Chondrocyte (in vitro differentiated cells): ENCODE measurements at regions not wholly inside any gene's neighbourhood (a gene's known extent, or its start where the extent isn't known, plus 50 kb on each side); places are given as distances from the start of the nearest gene placed in this dataset.

Source experiments
- DNase-seq: peaks from one replicate; pipeline ENCODE4 v3.0.0; 2021; ENCODE audit warnings: mixed read lengths, low spot score
- H3K27ac Mint-ChIP-seq: one replicate; pipeline ENCODE4 v1.8.0; 2021; ENCODE audit warnings: mild to moderate bottlenecking, moderate library complexity, mixed read lengths; ENCODE audit not compliant: unreplicated experiment
- H3K27me3 Mint-ChIP-seq: 2 replicates; pipeline ENCODE4 v1.8.0; 2021; ENCODE audit warnings: low read depth, mixed read lengths
- H3K36me3 Mint-ChIP-seq: 2 replicates; pipeline ENCODE4 v1.8.0; 2021; ENCODE audit warnings: low read depth, mixed read lengths
- H3K4me1 Mint-ChIP-seq: 2 replicates; pipeline ENCODE4 v1.8.0; 2021; ENCODE audit warnings: low read depth, mild to moderate bottlenecking, mixed read lengths
- H3K4me3 Mint-ChIP-seq: one replicate; pipeline ENCODE4 v1.8.0; 2021; ENCODE audit warnings: mild to moderate bottlenecking, moderate library complexity, mixed read lengths; ENCODE audit not compliant: unreplicated experiment
- H3K9me3 Mint-ChIP-seq: 2 replicates; pipeline ENCODE4 v1.8.0; 2021; ENCODE audit warnings: low read depth, mixed read lengths
- TF ChIP-seq, protein P1 (sequence below): fragments of 200-600 bp; sonication (generic); IDR thresholded peaks from 2 replicates; pipeline ENCODE4 v1.5.0; 2021; ENCODE audit warnings: antibody characterized with exemption, mild to moderate bottlenecking, moderate library complexity

DNA sequence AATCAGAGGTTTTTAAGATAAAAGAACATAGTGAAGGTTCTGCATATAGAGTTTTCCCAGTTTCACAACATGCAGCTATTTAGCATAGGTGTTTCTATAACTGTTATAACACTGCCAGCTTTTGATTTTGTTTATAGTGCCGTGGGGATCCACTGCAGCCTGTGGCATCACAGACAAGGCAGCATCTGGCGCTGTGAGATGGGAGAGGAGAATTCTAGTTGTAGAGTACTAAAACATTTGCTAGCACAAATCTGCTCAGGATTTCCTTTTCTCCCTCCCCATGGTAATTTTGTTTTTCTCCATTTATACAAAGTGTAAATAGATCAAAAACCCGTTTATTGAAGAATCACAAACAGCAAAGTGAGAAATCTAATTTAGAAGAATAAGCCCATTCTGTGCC, 482.8 kb upstream of the NCAM2 start:
- Mint-ChIP-seq H3K36me3 (no peaks in the 10 kb centered on the region), H3K27me3 (no peaks in the 10 kb centered on the region), H3K4me1 (no peaks in the 10 kb centered on the region), H3K9me3 (no peaks in the 10 kb centered on the region), H3K27ac (no peak overlapping the region), H3K4me3 (no peak overlapping the region)
- no peak for DNase-seq
- TF ChIP-seq, protein P1, sequence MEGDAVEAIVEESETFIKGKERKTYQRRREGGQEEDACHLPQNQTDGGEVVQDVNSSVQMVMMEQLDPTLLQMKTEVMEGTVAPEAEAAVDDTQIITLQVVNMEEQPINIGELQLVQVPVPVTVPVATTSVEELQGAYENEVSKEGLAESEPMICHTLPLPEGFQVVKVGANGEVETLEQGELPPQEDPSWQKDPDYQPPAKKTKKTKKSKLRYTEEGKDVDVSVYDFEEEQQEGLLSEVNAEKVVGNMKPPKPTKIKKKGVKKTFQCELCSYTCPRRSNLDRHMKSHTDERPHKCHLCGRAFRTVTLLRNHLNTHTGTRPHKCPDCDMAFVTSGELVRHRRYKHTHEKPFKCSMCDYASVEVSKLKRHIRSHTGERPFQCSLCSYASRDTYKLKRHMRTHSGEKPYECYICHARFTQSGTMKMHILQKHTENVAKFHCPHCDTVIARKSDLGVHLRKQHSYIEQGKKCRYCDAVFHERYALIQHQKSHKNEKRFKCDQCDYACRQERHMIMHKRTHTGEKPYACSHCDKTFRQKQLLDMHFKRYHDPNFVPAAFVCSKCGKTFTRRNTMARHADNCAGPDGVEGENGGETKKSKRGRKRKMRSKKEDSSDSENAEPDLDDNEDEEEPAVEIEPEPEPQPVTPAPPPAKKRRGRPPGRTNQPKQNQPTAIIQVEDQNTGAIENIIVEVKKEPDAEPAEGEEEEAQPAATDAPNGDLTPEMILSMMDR: no peak

DNA sequence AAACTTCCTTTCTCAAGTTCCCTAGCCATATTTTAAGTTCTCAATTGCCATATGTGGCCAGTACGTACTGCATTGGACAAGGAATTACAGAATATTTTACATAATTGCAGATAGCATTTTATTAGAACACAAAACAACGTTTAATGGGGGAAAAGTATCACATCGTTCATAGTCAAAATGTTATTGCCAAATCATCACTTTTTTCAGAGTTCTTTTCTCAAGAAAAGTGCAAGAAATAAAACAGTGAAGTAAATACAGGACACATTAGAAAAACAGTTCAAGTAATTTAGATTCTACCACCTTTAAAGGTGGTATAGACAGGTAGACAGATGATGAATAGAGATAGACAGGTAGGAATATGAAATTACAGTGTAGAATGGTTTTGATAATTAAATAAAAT, 479.1 kb upstream of the NCAM2 start:
- H3K27ac Mint-ChIP-seq: no peak overlapping the region
- H3K9me3 Mint-ChIP-seq: peaks cover 3% of the 10 kb centered on the region
- DNase-seq: no peak
- TF ChIP-seq, protein P1: no peak
- H3K27me3 Mint-ChIP-seq: no peaks in the 10 kb centered on the region
- no peaks in the 10 kb centered on the region for H3K4me1 Mint-ChIP-seq
- no peak overlapping the region for H3K4me3 Mint-ChIP-seq
- no peaks in the 10 kb centered on the region for H3K36me3 Mint-ChIP-seq

DNA sequence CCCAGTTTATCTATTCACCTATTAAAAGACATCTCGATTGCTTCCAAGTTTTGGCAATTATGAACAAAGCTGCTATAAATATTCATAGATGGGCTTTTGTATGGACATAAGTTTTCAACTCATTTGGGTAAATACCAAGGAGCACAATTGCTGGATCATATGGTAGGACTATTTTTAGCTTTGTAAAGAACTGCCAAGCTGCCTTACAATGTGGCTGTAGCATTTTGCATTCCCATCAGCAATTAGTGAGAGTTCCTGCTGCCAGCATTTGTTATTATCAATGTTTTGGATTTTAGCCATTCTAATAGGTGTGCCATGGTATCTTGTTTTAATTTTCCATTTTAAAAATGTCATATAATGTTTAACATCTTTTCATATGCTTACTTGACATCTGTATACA, 475.6 kb upstream of the NCAM2 start:
- H3K36me3 Mint-ChIP-seq: no peaks in the 10 kb centered on the region
- no peaks in the 10 kb centered on the region for H3K27me3 Mint-ChIP-seq
- TF ChIP-seq, protein P1: no peak
- no peak for DNase-seq
- peaks cover 3% of the 10 kb centered on the region for H3K9me3 Mint-ChIP-seq
- H3K27ac Mint-ChIP-seq: no peak overlapping the region
- peaks cover 3% of the 10 kb centered on the region for H3K4me1 Mint-ChIP-seq
- no peak overlapping the region for H3K4me3 Mint-ChIP-seq

DNA sequence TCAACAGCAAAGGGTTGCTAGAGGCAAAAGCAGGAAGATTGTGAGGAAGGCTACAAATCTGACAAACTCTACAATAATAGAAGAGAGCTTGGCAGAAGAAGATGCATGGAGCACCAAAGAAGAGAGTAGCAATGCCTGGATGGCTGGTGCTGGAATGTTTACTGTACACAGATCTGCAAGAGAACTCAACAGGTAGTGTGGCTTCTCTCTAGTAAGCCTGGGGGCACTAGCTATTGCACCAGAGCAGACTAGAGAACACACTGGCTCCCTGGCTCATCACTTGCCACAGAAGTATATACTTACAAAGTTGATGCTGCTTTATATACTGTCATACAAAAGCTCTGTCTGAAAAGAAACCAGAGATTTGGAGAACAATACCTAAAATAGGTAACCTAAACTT, 475.0 kb upstream of the NCAM2 start:
- Mint-ChIP-seq H3K4me1 (peaks cover 6% of the 10 kb centered on the region), H3K9me3 (peaks cover 3% of the 10 kb centered on the region), H3K27ac (no peak overlapping the region), H3K4me3 (no peak overlapping the region), H3K36me3 (no peaks in the 10 kb centered on the region), H3K27me3 (no peaks in the 10 kb centered on the region)
- no peak for DNase-seq
- TF ChIP-seq, protein P1: no peak

DNA sequence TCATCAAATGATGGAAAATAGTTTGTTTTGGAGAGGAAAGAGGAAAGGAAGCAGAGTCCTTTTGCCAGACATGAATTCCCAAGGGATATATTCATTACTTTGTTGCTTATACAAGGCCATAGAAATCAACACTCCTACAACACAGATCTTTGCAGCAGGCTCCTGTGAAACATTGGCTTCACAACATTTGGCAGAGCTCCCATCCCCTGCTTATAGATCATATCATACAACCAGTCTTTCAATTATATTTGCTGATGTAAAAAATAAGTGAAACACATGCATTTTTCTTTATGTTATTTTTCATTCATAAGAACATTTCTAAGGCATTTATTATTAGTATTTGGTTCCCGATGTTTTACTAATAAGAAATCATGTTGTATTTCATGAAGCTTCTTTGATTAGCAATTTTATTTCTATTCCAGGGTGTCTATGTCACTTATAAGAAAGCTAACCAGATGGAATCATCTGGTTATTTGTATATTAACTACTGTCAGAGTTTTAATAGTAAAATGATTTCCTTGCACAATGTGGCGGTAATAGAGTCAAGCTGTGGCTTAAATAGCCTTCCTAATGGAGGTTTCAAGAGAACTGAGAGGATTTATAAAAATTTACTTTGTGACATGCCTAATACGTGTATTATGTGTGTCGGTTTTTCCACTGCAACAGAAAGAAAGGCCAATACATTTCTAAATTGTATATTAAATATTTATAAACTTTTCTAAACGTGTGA, 470.3 kb upstream of the NCAM2 start:
- TF ChIP-seq, protein P1: no peak
- H3K27ac Mint-ChIP-seq: no peak overlapping the region

More for the DNA sequence above, 470.3 kb upstream of the NCAM2 start:
- Mint-ChIP-seq H3K36me3 (no peaks in the 10 kb centered on the region), H3K27me3 (no peaks in the 10 kb centered on the region), H3K4me3 (no peak overlapping the region), H3K9me3 (peaks cover 3% of the 10 kb centered on the region), H3K4me1 (peaks cover 6% of the 10 kb centered on the region)
- DNase-seq: no peak
